GM18502 (cell line): ENCODE measurements at regions not wholly inside any gene's neighbourhood (a gene's known extent, or its start where the extent isn't known, plus 50 kb on each side); places are given as distances from the start of the nearest gene placed in this dataset.

ENCODE experiments used
- ATAC-seq: cut with Tn5 transposase; IDR thresholded peaks from one replicate; pipeline ENCODE4 v1.9.1; 2021; ENCODE audit warnings: mild to moderate bottlenecking; ENCODE audit not compliant: unreplicated experiment, poor library complexity

DNA sequence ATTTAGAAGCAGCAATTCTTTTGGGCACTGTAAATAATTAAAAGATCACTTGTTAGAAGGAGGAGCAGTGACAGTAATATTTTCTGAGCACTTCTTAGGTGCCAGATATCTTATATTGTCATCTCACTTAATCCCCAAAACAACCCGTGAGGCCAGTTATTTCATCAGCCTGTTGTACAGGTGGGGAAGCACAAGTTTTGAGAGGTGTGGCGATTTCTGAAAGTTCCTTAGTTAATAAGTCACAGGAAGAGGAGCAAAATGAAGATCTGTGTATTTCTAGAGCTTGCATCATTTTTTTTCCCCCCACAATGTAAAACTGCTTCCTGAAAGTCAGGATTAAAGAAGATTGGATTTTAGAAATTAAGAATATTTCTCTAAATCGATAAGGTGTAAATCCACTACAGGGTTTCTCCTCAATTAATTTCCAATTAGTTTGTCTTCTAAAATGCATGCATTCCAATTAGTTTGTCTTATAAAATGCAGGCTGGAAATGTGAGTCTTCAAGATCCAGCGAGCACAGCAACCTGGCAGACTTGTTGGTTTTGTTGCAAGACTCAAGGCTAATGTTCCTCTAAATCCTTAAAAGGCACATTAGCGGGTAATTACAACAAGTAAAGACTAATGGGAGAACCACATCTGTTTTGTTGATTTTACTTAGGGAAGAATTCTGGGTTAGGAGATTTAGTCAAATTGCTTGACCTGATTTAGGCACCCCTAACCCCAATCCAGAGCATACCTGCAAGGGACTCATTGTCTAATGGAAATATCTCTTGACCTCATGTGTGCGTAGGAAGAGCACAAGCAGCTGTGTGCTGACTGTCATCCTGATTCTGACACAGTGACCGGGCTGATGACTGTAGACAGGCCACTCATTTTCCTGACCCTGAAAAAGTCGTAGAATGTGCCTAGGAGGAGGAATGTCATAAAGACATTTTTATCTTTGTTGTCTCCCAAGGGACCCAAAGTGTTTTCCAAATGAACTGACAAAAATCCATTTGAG is 272.0 kb downstream of the BAMBI start:
- ATAC-seq: no peak

- no peak for ATAC-seq
These were observed 274.2 kb downstream of the BAMBI start for GRCh38 chr10:28951484-28951883.

DNA sequence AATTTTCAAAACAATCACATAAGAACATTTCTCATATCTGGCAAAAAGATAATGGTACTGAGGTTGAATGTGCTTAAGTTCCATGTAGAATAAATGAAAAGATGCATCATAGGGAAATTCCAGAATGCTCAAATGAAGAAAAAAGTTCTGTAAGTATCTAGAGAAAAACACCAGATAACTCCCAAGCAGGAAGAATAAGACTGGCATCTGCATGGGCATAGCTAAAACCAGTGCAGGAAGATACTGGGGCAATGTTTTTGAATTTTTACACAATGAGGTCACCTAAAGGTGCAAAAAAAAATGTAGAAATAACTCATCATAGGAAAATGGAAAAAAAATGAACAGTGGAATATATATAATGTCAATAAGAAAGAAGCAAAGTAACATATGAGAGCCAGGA is 275.2 kb downstream of the BAMBI start:
- no peak for ATAC-seq

DNA sequence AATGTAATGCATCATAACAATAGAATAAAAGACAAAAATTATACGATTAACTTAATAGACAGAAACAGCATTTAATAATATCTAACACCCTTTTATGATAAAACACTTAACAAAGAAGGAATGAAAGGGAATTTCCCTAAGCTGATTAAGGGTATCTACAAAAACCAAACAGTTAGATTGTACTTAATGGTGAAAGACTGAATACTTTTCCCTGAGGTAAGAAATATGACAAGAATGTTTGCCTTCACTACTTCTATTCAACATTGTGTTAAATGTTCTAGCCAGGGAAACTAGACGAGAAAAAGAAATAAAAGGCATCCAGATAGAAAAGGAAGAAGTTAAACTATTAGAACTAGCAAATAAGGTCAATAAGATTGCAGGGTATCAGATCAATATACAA is 276.9 kb downstream of the BAMBI start:
- ATAC-seq: no peak

DNA sequence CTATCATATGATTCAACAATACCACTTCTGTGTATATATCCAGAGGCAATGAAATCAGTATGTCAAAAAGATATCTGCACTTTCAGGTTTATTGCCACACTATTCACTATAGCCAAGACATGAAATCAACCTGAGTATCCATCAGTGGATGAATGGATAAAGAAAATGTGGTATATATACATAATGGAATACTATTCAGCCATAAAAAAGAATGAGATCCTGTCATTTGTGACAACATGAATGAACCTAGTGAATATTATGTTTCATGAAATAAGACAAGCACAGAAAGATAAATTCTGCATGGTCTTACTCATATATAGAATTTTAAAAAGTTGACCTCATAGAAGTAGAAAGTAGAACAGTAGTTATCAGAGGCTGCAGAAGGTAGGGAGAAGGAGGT is 281.1 kb downstream of the BAMBI start:
- ATAC-seq: no peak

DNA sequence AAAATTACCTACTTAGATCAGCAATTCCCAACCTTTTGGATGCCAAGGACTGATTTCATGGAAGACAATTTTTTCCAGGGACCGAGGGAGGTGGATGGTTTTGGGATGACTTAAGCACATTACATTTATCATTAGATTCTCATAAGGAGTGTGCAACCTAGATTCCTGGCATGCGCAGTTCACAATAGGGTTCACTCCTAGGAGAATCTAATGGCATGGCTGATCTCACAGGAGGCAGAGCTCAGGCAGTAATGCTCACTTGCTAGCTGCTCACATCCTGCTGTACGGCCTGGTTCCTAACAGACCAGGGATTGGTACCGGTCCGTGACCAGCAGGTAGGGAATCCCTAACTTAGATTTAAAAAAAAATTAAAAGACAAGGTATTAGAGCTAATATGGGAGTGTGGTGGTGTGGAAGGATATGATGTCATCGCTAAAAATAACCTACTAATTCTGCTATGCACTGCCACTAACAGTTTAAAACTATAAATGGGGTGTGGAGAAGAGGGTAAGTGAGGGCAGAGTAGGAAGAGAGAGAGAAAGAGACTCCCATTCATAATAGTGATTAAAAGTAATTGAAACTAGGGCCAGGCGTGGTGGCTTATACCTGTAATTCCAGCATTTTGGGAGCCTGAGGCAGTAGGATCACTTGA is 282.7 kb downstream of the BAMBI start:
- ATAC-seq: no peak

DNA sequence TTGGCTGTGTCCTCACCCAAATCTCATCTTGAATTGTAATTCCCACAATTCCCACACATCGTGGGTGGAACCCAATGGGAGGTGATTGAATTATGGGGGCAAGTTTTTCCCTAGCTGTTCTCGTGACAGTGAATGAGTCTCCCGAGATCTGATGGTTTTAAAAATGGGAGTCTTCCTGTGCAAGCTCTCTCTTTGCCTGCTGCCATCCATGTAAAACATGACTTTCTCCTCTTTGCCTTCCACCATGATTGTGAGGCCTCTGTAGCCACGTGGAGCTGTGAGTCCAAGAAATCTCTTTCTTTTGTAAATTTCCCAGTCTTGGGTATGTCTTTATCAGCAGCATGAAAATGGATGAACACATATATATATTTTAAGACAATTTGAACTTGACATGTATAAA is 285.4 kb downstream of the BAMBI start:
- ATAC-seq: no peak

DNA sequence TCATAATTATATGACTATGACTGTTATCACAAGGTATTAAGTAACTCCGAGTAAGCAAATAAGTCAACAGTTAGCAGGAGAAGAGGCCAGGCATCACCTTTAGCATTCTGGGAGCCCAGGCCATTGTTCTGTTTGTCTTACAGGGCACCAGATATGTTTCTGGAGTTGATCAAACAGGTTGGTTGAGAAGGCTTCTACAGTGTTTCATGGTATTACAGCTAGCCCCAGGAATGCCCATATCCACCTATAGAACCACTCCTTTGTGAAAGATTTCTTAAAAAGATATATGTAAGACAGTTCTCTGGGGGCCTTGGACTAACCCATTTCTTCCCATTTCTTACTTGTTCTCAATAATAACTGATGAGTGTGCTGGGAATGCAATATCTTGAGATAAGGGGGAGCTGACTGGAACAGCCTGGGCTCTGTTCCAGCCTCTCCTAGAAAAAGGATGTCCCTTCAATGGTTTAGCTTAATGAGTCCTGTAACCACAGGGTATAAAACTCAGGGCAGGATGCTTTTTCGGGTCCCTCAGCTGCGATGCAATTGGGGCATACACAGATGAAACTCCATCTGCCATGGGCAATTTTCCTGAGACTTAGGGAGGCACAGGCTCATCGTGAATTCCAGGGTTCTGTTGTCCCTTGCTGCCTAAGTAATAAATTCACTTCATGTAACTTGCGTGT is 286.4 kb downstream of the BAMBI start:
- ATAC-seq: no peak

DNA sequence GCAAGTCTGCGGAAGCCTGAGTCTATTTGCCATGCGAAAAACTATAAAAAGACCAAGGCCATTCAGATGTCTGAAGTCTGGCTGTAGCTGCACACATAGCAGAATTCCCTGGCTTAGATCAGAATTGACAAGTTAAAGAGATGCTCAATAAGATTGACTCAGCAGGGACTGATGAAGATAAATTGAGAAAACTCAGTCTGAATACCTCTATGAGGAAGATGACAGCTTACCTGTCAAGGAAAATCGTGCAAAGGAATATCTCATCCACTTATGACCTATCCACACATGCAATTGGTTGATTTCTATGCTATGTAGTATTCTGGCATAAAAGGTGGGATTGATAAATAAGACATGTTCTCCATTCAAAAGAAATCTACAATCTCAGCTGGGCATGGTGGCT is 288.6 kb downstream of the BAMBI start:
- ATAC-seq: no peak

DNA sequence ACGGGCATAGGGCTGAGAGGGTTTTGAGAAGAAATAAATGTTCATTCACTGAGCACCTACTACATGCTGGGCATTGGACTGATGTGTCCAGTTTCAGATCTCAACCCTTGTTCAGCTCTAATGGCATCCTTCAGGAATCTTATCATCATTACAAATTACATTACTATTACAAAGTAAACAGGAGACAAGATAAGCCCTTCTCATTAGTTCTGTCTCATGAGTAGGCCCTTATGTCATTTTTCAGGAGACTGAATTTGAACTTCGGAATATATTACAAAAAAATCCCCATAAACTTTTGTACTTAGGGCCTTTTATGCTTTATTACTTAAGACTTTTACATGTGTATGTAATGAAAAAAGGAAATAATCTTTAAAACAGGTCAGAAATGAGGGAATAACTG is 289.7 kb downstream of the BAMBI start:
- ATAC-seq: no peak

- ATAC-seq: no peak
These were observed 292.1 kb downstream of the BAMBI start for GRCh38 chr10:28969413-28969812.

DNA sequence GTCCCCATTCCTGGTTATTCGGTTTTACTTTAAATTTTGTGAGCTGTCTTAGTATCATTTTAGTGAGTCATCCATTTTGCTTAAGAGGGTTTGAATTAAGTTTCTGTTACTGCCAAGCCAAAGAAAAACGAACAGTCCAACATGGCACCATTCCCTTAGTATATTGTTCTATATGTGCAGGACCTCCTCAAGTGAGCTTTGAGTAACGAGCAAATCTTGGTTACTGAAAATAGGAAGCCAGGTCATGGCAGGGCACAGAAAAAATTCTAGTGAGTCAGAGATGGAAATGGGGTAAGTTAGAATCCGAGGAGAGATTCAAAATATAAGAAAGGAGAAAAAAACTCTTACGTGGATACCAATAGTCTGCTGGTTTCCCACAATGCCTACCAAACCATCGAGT is 292.9 kb downstream of the BAMBI start:
- ATAC-seq: no peak

DNA sequence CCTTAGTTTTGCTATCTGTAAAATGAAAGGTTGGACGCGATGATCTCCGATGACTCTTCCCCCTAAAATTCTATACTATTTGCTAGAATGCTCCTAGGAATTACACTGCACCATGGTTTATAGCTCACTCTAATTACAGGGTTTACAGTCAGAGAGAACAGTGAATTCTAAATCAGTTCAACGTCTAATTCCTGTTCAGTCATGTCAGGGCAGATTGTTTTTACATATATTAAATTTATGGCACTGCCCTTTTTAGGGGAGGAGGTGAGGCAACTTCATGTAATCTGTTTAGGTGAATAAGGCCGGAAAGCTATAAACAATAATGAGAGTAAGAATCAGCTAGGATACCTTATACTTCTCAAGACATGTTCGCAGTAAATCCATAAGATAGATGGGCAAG is 293.9 kb downstream of the BAMBI start:
- ATAC-seq: no peak

GRCh38 chr10:28971764-28972163 is 294.4 kb downstream of the BAMBI start:
- no peak for ATAC-seq

- ATAC-seq: no peak
These were observed 296.1 kb downstream of the BAMBI start for GRCh38 chr10:28973309-28973972.

GRCh38 chr10:28975891-28976531 is 298.7 kb downstream of the BAMBI start:
- no peak for ATAC-seq

DNA sequence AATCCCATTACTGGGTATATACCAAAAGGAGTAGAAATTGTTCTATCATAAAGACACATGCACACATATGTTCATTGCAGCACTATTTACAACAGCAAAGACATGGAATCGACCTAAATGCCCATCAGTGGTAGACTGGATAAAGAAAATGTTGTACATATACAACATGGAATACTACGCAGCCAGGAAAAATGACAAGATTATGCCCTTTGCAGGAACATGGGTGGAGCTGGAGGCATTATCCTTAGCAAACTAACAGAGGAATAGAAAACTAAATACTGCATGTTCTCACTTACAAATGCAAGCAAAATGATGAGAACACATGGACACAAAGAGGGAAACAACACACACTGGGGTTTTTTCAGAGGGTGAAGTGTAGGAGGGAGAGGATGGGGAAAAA is 300.2 kb downstream of the BAMBI start:
- no peak for ATAC-seq

DNA sequence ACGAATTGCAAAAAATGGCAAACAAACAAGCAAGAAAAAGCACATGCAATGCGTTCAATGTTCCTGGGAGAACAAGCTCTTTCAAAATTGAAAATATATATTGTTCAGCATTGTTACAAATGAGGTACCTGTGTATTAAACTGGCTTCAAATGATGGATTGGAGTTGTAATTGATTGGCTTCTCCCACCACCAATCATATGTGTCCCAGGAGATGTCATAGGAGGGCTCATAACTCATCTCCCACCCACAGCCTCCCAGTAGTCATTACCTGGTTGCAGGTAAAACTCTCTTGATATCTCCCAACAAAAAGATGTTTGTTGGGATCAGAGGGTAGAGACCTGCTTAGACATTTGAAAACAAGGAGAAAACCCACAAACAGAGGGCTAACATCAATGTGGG is 302.9 kb downstream of the BAMBI start:
- ATAC-seq: no peak

GRCh38 chr10:28981007-28981406 is 303.7 kb downstream of the BAMBI start:
- no peak for ATAC-seq

DNA sequence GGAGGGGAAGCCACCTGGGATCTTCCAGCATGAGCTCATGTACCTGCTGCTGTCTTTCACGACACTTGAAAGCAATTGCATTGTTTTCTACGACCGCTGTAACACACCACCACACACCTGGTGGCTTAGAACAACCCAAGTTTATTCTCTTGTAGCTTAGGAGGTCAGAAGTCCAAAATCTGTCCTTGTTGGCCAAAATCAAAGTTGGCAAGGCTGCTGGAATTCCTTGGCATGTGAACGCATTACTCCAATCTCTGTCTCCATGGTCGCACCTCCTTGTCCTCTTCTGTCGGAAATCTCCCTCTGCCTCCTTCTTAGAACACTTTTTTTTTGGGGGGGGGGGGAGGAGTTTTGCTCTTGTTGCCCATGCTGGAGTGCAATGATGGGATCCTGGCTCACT is 305.7 kb downstream of the BAMBI start:
- no peak for ATAC-seq
